ENCODE measurements at regions not wholly inside any gene's neighbourhood (a gene's known extent, or its start where the extent isn't known, plus 50 kb on each side); places are given as distances from the start of the nearest gene placed in this dataset.

DNA sequence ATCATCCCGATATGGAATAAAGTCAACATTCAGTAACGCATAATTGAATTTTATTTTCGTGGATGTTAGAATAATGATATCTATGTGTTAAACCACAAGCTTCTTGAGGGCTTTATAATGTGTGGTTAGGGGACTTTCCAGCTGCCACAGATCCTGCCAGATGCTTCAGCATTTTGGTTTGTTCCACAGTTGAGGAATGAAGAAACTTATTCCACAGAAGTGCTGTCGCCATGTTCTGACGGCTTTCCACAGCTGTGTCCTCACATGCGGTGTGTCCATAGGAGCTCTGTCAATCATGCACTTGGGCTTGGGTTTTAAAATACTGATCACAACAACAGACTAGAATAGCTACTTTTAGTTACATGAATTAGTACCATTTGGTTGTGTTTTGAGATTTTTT lies 411.9 kb downstream of the TRIML1 start:
- TF ChIP-seq, protein P1, sequence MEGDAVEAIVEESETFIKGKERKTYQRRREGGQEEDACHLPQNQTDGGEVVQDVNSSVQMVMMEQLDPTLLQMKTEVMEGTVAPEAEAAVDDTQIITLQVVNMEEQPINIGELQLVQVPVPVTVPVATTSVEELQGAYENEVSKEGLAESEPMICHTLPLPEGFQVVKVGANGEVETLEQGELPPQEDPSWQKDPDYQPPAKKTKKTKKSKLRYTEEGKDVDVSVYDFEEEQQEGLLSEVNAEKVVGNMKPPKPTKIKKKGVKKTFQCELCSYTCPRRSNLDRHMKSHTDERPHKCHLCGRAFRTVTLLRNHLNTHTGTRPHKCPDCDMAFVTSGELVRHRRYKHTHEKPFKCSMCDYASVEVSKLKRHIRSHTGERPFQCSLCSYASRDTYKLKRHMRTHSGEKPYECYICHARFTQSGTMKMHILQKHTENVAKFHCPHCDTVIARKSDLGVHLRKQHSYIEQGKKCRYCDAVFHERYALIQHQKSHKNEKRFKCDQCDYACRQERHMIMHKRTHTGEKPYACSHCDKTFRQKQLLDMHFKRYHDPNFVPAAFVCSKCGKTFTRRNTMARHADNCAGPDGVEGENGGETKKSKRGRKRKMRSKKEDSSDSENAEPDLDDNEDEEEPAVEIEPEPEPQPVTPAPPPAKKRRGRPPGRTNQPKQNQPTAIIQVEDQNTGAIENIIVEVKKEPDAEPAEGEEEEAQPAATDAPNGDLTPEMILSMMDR (conservative IDR thresholded peaks at IDR 0.05): no peak

DNA sequence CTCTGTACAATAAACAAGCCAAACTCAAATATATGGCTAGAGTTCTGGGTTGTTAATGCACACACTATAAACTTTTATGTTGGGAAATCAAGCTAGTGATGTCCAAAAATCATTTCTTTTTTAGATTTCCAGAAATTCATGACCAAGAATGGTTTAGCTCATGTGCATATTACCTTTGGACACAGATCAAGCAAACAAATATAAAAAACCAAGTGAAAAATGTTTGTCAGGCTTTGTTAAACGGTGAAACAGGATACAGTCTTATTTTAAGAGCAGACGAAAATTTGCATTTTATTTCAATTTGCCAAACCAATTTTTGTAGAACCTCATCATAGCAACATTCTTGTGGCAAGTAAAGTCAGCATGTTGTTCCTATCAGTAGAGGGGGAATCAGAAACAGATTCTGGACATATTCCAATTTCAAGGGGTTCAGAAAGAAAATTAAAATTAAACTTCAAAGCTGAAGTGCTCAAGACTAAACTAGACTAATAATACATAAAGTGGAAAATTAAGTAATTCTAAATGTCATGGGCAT lies 413.6 kb downstream of the TRIML1 start:
- TF ChIP-seq, protein P1 (conservative IDR thresholded peaks at IDR 0.05): no peak
- no peak overlapping the region for H3K27ac ChIP-seq

More for the DNA sequence above, 411.9 kb downstream of the TRIML1 start:
- no peak overlapping the region for H3K27ac ChIP-seq

GRCh38 chr4:188554413-188554812 lies 415.2 kb downstream of the TRIML1 start:
- H3K27ac ChIP-seq: no peak overlapping the region
- TF ChIP-seq, protein P1 (conservative IDR thresholded peaks at IDR 0.05): no peak

DNA sequence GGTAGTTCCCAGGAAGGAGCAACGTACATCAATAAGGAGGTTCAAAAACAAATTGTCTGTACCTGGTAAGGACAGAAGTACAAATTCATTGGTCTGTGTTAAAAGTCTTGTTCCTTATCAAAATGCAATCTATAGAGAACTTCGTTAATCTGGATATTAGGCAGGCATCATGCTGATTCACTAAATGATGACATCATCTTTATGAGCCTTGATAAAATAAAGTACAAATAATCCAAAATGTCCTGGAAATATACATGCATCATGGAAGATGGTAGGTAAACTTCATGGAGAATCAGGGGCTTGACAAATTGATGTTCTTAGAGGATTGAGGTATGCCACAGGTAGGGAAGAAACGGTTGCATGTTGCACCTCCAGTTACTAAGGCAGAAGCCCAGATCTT lies 433.9 kb downstream of the TRIML1 start:
- TF ChIP-seq, protein P1 (conservative IDR thresholded peaks at IDR 0.05): no peak
- no peak overlapping the region for H3K27ac ChIP-seq

- H3K27ac ChIP-seq: no peak overlapping the region
- TF ChIP-seq, protein P1 (conservative IDR thresholded peaks at IDR 0.05): no peak
These were observed 439.4 kb downstream of the TRIML1 start for GRCh38 chr4:188578657-188579056.

GRCh38 chr4:188596021-188596420 lies 456.8 kb downstream of the TRIML1 start:
- H3K27ac ChIP-seq: no peak overlapping the region
- TF ChIP-seq, protein P1 (conservative IDR thresholded peaks at IDR 0.05): no peak

DNA sequence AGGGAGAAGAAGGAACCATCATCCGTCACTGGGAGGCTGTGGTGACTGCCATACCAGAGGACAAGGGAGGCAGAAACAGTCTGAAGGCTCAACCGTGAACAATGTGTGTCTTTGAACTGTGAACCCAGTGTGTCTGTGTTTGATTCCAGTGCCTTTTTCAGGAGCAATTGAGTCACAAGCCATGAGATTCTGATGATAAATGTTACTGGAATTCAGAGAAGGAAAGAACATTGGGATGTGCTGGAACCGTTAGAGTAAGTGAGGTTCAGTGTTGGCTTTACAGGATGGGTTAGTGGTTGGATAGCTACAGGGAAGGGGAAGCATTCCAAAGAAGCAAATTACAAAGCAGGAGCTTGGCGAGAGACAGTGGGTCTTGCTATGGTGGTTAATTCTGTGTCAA lies 464.4 kb downstream of the TRIML1 start:
- TF ChIP-seq, protein P1 (conservative IDR thresholded peaks at IDR 0.05): no peak
- H3K27ac ChIP-seq: no peak overlapping the region

Measured in VCaP (cell line).